GM20000 (cell line): ENCODE measurements at regions not wholly inside any gene's neighbourhood (a gene's known extent, or its start where the extent isn't known, plus 50 kb on each side); places are given as distances from the start of the nearest gene placed in this dataset.
A peak's percentile ranks its signal among the peaks of the same experiment; 100 is the strongest.

Experiments used
- DNase-seq: peaks from one replicate; pipeline ENCODE4 v3.0.0; 2012; ENCODE audit warnings: low spot score
- CTCF ChIP-seq: IDR thresholded peaks from 2 replicates; pipeline ENCODE4 v1.5.1; 2012; ENCODE audit warnings: mild to moderate bottlenecking, control low read depth; ENCODE audit errors: extremely low read depth, missing control alignments

GRCh38 chr19:32223595-32224370, 121.6 kb upstream of the ZNF507 start:
- DNase-seq: no peak
- no peak for TF ChIP-seq CTCF

GRCh38 chr19:32224371-32225244, 120.8 kb upstream of the ZNF507 start:
- peak; percentile 97 for TF ChIP-seq CTCF
- peak; percentile 85 for DNase-seq

GRCh38 chr19:32227561-32228165, 117.7 kb upstream of the ZNF507 start:
- DNase-seq: no peak
- no peak for TF ChIP-seq CTCF

GRCh38 chr19:32230441-32230840, 115.0 kb upstream of the ZNF507 start:
- no peak for TF ChIP-seq CTCF
- DNase-seq: no peak

GRCh38 chr19:32231020-32231419, 114.4 kb upstream of the ZNF507 start:
- no peak for DNase-seq
- no peak for TF ChIP-seq CTCF

- no peak for TF ChIP-seq CTCF
- no peak for DNase-seq
Measured at GRCh38 chr19:32231691-32232090, 113.7 kb upstream of the ZNF507 start.

GRCh38 chr19:32232449-32232848, 113.0 kb upstream of the ZNF507 start:
- TF ChIP-seq CTCF: no peak
- no peak for DNase-seq
